NT2/D1 (cell line): ENCODE measurements at regions not wholly inside any gene's neighbourhood (a gene's known extent, or its start where the extent isn't known, plus 50 kb on each side); places are given as distances from the start of the nearest gene placed in this dataset.

Experiments used
- DNase-seq: peaks from one replicate; pipeline ENCODE4 v3.0.0-alpha.2; 2011; ENCODE audit warnings: low read depth, low spot score
- H3K27me3 ChIP-seq: 2 replicates; pipeline ENCODE4 v1.6.0; 2011; ENCODE audit warnings: mild to moderate bottlenecking; ENCODE audit not compliant: insufficient read length, insufficient read depth
- H3K36me3 ChIP-seq: 2 replicates; pipeline ENCODE4 v1.6.1; 2011; ENCODE audit warnings: mild to moderate bottlenecking, low read length, mixed read lengths; ENCODE audit not compliant: insufficient read depth, insufficient read length
- H3K4me1 ChIP-seq: 2 replicates; pipeline ENCODE4 v1.5.1; 2011; ENCODE audit not compliant: insufficient read depth, insufficient read length
- H3K4me3 ChIP-seq: 2 replicates; pipeline ENCODE4 v1.5.1; 2011; ENCODE audit warnings: low read depth; ENCODE audit not compliant: insufficient read length
- H3K9ac ChIP-seq: 2 replicates; pipeline ENCODE4 v1.6.0; 2011; ENCODE audit warnings: low read depth; ENCODE audit not compliant: insufficient read length
- H3K9me3 ChIP-seq: 2 replicates; pipeline ENCODE4 v1.5.1; 2011; ENCODE audit warnings: mild to moderate bottlenecking, low read length; ENCODE audit not compliant: insufficient read depth
- SUZ12 ChIP-seq: IDR thresholded peaks from 2 replicates; pipeline ENCODE4 v1.6.1; 2011; ENCODE audit not compliant: insufficient read length, insufficient read depth; ENCODE audit errors: extremely low read depth
- YY1 ChIP-seq: IDR thresholded peaks from 2 replicates; pipeline ENCODE4 v1.6.1; 2011; ENCODE audit not compliant: insufficient read length, insufficient read depth
- ZNF274 ChIP-seq: IDR thresholded peaks from 2 replicates; pipeline ENCODE4 v1.6.1; 2011; ENCODE audit warnings: mild to moderate bottlenecking, low read depth, low read length

DNA sequence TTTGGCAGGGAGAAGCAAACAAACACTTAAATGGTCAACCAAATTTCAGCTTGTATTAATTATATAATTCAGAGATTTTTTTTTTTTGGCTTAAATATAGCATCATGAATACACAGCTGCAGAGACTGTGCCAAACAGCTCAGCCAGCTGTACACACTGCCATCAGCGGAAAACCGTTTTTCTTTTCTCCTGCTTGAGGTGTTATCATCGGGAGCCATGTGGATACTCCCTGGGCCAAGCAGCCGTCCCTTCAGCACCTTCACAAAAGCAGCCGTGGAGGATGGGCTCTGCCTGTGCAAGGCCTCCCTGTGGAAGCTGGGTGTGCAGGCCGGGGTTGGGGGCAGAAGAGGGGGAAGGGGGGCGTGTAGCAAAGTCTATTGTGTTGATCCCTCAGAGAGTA, 85.0 kb downstream of the NUF2 start:
- no peak for TF ChIP-seq ZNF274
- TF ChIP-seq YY1: no peak
- no peak for TF ChIP-seq SUZ12
- Histone ChIP-seq H3K4me1 (no peaks in the 10 kb centered on the region), H3K27me3 (no peaks in the 10 kb centered on the region), H3K4me3 (no peak overlapping the region), H3K36me3 (no peaks in the 10 kb centered on the region), H3K9me3 (no peaks in the 10 kb centered on the region), H3K9ac (no peak overlapping the region)
- DNase-seq: no peak

DNA sequence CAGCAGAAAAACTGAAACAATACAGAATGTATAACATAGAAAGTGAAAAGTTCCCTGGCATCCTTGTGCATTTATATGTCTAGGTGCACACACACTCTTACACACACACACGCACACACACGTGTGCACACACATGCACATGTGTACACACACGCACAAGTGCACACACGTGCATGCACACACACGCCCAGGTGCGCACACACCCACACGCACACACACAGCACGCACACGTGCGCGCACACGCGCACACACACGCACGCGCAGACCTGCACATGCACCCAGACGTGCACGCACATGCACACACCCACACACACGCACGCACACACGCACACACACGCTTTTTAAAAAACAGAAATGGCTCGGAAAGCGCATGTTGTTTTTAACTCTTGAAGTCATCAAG, 86.5 kb downstream of the NUF2 start:
- H3K36me3 ChIP-seq: no peaks in the 10 kb centered on the region
- no peak overlapping the region for H3K9ac ChIP-seq
- H3K4me3 ChIP-seq: no peak overlapping the region
- TF ChIP-seq ZNF274 (no peak), SUZ12 (no peak), YY1 (no peak)
- no peaks in the 10 kb centered on the region for H3K9me3 ChIP-seq
- no peak for DNase-seq
- no peaks in the 10 kb centered on the region for H3K4me1 ChIP-seq
- H3K27me3 ChIP-seq: no peaks in the 10 kb centered on the region

DNA sequence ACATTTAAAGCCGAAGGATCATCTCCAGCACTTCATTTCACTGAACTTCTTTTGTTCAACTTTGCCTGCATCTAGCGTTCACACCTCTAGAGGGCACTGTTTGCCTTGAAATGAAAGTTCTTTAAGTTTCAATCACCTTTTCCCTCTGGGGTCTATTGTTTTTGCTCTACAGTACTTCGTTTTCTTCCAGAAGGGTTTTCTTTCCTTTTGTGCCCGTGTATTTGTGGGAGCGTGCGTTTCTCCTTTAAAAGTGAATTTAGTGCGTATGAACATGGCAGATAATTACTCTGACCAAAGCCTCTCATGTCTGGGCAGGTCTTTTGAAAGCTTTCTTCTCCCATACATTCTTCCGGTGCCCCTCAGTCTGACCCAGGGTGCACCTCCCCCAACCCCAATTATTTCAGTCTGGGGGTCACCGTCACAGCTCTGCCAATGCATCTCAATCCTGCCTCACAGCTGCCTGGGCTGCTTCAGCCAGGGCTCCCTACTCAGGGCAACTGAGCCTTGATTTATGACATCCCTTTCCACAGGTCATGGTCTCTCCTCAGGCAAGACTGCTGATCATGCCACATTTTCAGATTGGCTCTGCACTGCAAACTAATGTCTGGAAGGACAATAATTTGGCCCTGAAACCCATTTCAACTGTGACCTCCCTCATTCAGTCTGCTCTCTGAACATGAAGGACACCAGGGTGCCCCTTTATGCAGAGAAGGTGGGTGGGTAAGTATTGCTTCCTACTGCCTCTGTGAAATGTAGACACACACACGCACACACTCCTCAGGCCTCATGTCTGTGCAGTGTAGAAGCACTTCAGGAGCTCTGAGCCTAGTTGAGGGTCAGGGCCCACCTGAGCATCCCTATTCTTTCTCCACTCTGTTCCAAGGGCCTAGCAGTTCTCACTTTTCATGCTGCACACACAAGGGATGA, 88.6 kb downstream of the NUF2 start:
- TF ChIP-seq ZNF274 (no peak), YY1 (no peak)

DNA sequence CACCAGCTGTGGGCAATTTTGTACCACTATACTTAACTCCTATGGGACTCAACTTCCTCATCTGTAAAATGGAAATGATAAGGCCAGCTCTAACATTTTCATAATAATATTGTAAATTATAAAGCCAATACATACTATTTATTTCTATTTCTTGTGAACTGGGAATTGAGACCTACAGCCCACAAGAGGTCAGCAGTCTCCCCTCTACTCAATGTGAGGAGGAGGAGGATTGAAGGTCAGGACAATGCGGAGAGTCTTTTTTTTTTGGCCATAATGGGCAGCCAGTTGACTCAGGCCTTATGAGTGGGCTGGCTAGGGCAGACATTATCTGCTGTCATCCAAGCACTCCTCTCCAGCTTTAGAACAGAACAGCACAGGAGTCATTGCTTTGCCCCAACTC, 90.5 kb downstream of the NUF2 start:
- H3K4me1 ChIP-seq: no peaks in the 10 kb centered on the region
- no peak for TF ChIP-seq ZNF274
- TF ChIP-seq YY1: no peak
- TF ChIP-seq SUZ12: no peak

More for the DNA sequence above, 88.6 kb downstream of the NUF2 start:
- Histone ChIP-seq H3K27me3 (no peaks in the 10 kb centered on the region), H3K9me3 (no peaks in the 10 kb centered on the region), H3K4me3 (no peak overlapping the region), H3K36me3 (no peaks in the 10 kb centered on the region), H3K4me1 (no peaks in the 10 kb centered on the region), H3K9ac (no peak overlapping the region)
- peak; percentile 90 for DNase-seq

DNA sequence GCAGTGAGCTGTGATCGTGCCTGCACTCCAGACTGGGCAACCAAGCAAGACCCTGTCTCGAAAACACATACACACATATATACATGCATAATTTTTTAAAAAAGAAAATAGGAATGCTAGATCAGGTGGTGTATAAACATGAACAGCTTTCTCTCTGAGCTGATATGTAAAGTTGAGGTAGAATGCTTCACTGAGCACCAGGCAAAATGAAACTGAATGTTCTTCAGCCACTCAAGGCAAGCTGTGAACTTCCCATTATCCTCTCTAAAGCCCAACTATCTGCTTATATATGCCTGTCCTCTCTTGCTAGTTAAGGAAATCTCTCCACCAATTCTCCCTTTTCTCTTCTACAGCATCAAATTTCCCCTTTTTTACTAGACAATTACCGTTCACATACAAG, 93.0 kb downstream of the NUF2 start:
- no peak for DNase-seq
- TF ChIP-seq SUZ12: no peak
- Histone ChIP-seq H3K4me1 (no peaks in the 10 kb centered on the region), H3K4me3 (no peak overlapping the region), H3K36me3 (no peaks in the 10 kb centered on the region), H3K9me3 (no peaks in the 10 kb centered on the region), H3K9ac (no peak overlapping the region), H3K27me3 (no peaks in the 10 kb centered on the region)

More for the DNA sequence above, 90.5 kb downstream of the NUF2 start:
- Histone ChIP-seq H3K4me3 (no peak overlapping the region), H3K9me3 (no peaks in the 10 kb centered on the region), H3K36me3 (no peaks in the 10 kb centered on the region), H3K9ac (no peak overlapping the region), H3K27me3 (no peaks in the 10 kb centered on the region)
- no peak for DNase-seq

DNA sequence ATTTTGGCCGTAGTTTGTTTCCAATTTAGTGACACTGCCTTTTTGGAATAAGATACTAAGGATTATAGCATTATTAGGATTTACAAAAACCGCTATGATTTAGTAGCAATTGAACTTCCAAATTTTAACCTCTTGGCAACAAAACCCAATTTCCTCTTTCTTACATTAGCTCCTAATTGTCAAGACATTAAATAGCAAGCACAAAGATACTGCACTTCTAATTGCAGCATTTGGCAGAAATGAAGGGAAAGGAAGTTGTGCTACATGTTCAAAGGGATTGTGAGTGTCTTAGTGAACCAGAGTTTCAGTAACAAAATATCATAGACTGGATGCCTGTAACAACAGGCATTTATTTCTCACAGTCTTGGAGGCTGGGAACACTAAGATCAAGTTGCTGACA, 99.9 kb downstream of the NUF2 start:
- TF ChIP-seq ZNF274: no peak
- no peak for TF ChIP-seq YY1
- no peak for TF ChIP-seq SUZ12
- Histone ChIP-seq H3K4me1 (no peaks in the 10 kb centered on the region), H3K27me3 (no peaks in the 10 kb centered on the region), H3K36me3 (no peaks in the 10 kb centered on the region), H3K9ac (no peak overlapping the region), H3K9me3 (no peaks in the 10 kb centered on the region), H3K4me3 (no peak overlapping the region)
- no peak for DNase-seq

DNA sequence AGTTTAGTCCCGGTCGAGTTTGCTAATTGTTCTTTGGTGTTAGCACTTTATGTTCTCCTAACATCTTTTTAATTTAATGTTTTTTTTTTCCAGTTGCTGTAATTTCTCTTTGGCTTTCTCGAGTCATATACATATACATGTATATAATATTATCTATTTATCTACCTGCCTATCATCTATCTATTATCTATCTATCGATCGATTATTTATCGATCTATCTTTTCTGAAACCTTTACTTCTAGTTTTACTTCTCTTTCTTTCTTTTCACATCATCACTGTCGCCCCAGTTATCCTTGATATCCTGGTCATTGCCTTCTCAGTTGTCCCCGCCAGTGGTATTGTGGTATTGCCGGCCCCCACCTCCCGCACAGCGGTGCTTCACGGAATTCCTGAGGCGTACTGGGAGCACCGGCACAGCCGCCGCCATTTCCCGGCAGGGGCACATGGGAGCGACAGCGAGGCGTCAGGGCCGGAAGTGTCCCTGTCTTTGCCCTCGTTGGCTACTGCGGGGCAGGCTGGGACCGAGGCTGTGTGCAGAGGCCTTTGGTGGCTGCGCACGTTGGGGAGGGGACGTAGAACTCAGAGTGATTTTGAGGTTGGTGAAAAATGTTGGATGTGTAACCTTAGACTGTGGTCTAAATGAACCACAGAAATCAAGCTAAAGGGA, 101.1 kb downstream of the NUF2 start:
- Histone ChIP-seq H3K9ac (no peak overlapping the region), H3K4me3 (no peak overlapping the region), H3K36me3 (no peaks in the 10 kb centered on the region), H3K9me3 (no peaks in the 10 kb centered on the region), H3K27me3 (no peaks in the 10 kb centered on the region), H3K4me1 (no peaks in the 10 kb centered on the region)
- no peak for TF ChIP-seq SUZ12
- TF ChIP-seq ZNF274: no peak
- no peak for TF ChIP-seq YY1
- DNase-seq: no peak
